GM06990 (cell line): ENCODE measurements at regions not wholly inside any gene's neighbourhood (a gene's known extent, or its start where the extent isn't known, plus 50 kb on each side); places are given as distances from the start of the nearest gene placed in this dataset.

Experiments
- DNase-seq: peaks from one replicate; pipeline ENCODE4 v3.0.0-alpha.2; 2011; ENCODE audit not compliant: insufficient read length; ENCODE audit errors: extremely low read depth
- H3K27me3 ChIP-seq: replicated peaks from 2 replicates; pipeline ENCODE4 v1.6.0; 2011; ENCODE audit warnings: low read length; ENCODE audit not compliant: control insufficient read depth, insufficient read depth
- H3K36me3 ChIP-seq: 2 replicates; pipeline ENCODE4 v1.5.1; 2011; ENCODE audit warnings: low read length; ENCODE audit not compliant: control insufficient read depth, insufficient read depth
- H3K4me3 ChIP-seq: replicated peaks from 2 replicates; pipeline ENCODE4 v1.5.1; 2011; ENCODE audit warnings: low read depth, mild to moderate bottlenecking, control low read depth, low read length
- CTCF ChIP-seq: IDR thresholded peaks from 2 replicates; pipeline ENCODE4 v1.5.1; 2011; ENCODE audit warnings: low read length, control low read depth, mild to moderate bottlenecking, inconsistent platforms; ENCODE audit not compliant: insufficient read depth, poor library complexity, severe bottlenecking

GRCh38 chr22:22401381-22401780 is 107.2 kb downstream of the ZNF280B start:
- no peak for DNase-seq
- no peak for TF ChIP-seq CTCF
- Histone ChIP-seq H3K4me3 (no peak overlapping the region), H3K36me3 (no peaks in the 10 kb centered on the region), H3K27me3 (no peaks in the 10 kb centered on the region)

GRCh38 chr22:22403306-22403705 is 105.2 kb downstream of the ZNF280B start:
- TF ChIP-seq CTCF = no peak
- no peaks in the 10 kb centered on the region for H3K36me3 ChIP-seq
- DNase-seq = no peak
- no peaks in the 10 kb centered on the region for H3K27me3 ChIP-seq
- no peak overlapping the region for H3K4me3 ChIP-seq

- no peak overlapping the region for H3K4me3 ChIP-seq
- H3K27me3 ChIP-seq = no peaks in the 10 kb centered on the region
- no peak for TF ChIP-seq CTCF
- no peak for DNase-seq
- H3K36me3 ChIP-seq = no peaks in the 10 kb centered on the region
These were observed 104.8 kb downstream of the ZNF280B start for GRCh38 chr22:22403771-22404170.

- Histone ChIP-seq H3K27me3 (no peaks in the 10 kb centered on the region), H3K36me3 (no peaks in the 10 kb centered on the region), H3K4me3 (no peak overlapping the region)
- DNase-seq = peak; percentile 19
- no peak for TF ChIP-seq CTCF
These were observed 103.8 kb downstream of the ZNF280B start for GRCh38 chr22:22404598-22405284.

- TF ChIP-seq CTCF = no peak
- Histone ChIP-seq H3K36me3 (no peaks in the 10 kb centered on the region), H3K4me3 (no peak overlapping the region), H3K27me3 (no peaks in the 10 kb centered on the region)
- no peak for DNase-seq
These were observed 102.0 kb downstream of the ZNF280B start for GRCh38 chr22:22406445-22407027.
